Activated naive CD4-positive, alpha-beta T cell (primary cell): ENCODE measurements at regions not wholly inside any gene's neighbourhood (a gene's known extent, or its start where the extent isn't known, plus 50 kb on each side); places are given as distances from the start of the nearest gene placed in this dataset.
A peak's percentile ranks its signal among the peaks of the same experiment; 100 is the strongest.

Experiments used
- DNase-seq, 4 experiments: peaks; one replicate each; lab custom pipeline; 2025; lab: John Stamatoyannopoulos, UW

DNA sequence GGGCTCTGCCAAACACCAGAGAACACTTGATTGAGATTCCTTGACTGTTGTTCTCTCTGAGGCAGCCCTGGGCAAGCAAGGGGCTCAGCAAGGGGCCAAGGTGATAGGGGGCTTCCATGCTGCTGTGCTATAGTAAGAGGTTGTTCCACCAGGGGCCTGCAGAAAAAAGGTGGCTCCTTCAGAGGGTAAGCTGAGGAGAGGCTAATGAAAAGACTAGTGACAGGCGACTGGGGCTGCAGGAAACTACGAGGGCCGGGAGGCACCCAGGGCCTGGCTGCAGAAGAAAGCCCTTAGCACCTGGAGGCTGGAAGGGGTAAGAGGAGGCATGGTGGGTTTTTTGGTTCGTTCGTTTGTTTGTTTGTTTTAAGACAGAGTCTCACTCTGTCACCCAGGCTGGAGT, 88.0 kb upstream of the CTNNA1 start:
- no peak for DNase-seq

GRCh38 chr5:138664276-138664943, 88.8 kb upstream of the CTNNA1 start:
- DNase-seq: no peak

DNA sequence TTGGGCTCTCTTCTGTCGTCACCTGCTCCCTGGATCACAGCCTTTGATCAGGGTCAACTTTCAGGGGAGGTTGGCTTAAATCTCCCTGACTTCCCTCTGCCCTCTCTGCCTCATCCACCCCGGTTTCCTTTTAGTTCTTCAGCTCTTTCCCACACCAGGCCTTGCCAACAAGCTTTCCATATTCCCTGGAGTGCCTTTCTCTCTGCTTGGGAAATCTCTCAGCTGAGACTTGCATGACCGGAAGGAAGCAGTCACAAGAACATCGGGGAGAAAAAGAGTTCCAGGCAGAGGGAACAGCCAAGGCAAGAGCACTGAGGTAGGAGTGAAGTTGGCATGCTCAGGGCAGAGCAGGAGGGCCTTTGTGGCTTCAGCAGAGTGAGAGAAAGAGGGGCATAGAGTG, 88.4 kb upstream of the HSPA9 start:
- no peak for DNase-seq

DNA sequence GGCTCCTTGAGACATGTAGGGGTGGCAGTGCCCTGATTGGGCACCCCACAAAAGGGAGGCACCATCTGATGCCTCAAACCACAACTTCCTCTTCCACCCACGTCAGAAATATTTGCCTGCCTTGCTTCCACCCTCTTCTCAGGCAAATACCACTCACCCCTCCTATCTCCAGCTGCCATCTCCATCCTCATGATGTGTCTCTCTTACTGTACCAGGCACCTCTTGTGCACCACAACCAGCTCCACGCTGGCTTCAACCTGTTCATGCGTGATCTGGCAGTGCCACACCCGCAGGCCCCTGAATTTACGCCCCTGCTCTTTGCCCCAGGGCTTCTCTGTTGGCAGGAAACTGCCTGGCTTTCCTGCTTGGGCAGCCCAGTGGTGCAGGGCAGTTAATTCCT, 87.8 kb upstream of the HSPA9 start:
- DNase-seq: no peak

GRCh38 chr5:138662599-138662998, 87.4 kb upstream of the HSPA9 start:
- DNase-seq: peak in 1 of 4 experiments; percentile 17

DNA sequence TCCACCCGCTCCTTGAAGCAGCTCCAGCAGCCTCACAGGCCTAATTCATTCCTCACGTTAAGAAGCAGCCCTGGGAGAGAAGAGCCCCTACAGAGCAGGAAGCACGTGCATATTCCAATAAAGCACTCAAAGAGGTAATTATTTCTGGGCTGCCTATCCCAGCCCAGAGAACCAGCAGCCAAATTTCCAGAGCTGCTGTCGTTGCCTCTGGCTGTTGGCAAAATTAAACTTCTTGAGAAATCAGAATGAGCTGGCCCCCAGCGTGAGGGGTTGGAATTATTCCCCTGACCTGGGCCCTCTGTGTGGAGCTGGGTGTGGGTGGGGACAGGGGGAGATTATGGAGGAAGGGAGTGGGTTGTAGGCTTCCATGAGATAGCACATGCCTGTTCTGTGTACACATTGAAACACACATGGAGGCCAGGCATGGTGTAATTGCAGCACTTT, 86.8 kb upstream of the HSPA9 start:
- no peak for DNase-seq

- DNase-seq: no peak
Observed at GRCh38 chr5:138661291-138661960, 86.2 kb upstream of the HSPA9 start.

- DNase-seq: no peak
Observed at GRCh38 chr5:138660051-138660572, 84.9 kb upstream of the HSPA9 start.

DNA sequence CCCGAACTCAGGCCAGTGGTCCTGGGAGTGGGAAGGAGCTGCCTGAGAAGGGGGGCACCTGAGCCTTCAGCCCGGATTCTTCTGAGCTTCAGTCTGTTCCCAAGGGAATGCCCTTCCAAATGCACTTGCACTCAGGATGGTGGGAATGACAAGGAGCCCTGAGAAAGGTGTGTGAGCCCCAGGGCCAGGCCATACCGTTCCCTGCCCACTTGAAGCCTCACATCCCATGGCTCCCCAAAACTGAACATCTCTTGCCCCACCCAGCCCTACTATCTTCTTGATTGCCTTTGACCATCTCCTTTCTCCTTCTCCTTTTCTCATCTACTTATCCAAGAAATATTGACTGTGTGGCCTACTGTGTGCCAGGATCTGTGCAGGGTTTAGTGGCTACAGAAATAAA, 84.4 kb upstream of the HSPA9 start:
- DNase-seq: no peak

DNA sequence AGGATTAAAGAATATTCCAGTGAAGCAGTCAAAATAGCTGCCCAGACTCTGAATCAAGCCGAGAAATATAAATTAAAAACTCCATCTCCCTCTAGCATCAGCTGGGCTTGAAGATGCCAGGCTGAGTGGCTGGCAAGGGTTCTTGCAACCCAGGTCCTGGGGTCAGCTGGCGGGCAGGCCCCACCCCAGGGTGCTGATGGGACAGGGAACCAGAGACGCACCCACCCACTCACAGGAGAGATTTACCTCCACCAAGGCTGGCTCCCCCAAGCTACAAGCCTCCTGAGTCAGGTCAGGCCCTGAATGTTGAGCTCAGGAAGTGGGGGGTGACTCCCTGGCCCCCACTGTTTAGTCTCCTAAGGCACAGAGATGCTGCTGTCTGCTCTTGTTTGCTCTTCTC, 83.9 kb upstream of the HSPA9 start:
- DNase-seq: no peak

- no peak for DNase-seq
Observed at GRCh38 chr5:138658676-138659075, 83.5 kb upstream of the HSPA9 start.

DNA sequence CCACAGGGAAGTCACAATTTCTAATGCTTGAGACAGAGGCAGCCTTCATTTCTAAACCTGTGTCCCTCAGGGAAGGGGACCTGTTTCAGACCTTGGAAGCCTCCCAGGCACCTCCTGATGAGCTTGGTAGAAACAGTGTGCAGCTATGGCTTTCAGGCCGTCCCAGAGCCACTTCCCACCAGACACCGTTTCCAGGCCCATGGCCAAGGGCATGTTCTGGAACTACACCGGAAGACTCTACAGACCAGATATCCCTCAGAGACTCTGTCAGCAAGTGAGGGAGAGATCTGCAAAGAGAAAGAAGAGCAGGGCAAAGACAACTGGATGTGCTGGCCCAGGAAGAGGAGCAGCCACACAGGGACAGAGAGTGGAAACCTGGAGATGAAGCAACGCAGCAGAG, 82.2 kb upstream of the HSPA9 start:
- no peak for DNase-seq

DNA sequence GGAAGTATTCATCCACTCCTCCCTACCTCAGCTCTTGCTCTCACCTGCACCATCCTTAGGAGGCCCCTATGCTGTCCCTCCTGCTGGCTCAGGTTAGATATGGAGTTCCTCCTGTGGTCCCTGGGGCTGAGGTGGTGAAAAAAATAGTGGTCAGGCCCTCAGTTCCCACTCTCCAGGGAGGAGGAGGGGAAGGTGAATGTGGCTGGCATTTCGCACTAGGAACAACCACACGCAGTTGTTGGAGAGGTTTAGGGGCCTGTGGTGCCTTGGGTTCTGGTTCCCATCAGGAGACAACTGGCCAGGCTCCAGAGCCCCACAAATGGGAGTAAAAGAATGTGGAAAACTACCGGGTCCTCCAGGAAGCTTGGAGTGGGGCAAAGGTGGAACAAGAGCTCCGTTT, 81.7 kb upstream of the HSPA9 start:
- DNase-seq: no peak

DNA sequence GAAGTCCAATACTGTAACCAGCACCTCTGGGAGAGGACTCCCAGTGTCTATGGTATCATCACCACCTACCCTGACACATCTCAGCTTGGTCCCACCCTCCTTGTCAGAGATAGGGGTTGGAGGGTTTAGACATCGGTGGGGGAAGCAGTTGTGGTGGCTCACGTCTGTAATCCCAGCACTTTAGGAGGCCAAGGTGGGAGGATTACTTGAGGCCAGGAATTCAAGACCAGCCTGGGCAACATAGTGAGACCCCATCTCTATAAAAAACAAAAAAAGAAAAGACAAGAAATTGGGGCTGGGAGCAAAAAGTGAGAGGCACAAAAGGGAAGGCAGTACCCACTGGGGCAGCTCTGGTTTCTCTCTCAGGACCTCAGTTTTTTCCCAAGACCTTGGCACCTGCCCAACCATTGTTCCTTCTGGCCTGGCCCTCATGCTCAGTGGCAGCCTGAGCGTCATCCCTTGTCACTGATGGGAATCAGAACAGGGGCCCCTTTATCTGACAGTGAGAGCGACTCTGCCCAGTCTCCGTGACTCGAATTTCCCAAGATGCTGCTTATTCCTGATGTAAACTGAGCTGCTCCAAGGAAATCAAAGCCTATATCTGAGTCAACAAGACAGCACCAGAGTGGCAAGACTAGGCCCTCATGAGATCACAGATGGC, 80.5 kb upstream of the HSPA9 start:
- no peak for DNase-seq

DNA sequence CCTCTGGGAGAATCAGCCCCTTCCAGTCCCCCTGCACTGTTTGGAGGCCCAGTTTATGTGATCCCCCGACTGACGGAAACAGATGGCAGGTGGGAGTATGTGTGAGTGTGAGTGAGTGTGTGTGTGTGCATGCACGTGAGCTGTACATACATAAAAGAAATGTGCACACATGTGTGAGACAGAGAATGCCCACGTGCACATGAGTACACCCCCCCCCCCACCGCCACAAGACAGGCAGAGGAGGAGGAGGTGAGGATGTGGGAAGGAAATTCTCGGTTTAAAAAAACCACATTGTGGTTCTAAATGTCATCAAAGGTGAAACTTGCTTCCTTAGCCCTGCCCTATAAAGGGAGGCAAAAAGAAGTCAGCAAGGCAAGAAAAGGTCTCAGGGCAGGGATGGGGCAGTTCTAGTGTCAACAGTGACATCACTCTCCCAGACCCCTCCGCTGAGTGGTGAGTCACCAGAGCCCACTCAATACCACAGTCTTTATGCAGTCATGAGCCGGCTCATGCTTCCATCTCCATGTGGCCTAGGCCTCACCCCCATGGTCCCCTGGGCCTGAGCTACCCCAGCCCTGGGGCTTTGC, 79.2 kb upstream of the HSPA9 start:
- peak; percentile 7 to 42 (median 24) for DNase-seq

- DNase-seq: no peak
Observed at GRCh38 chr5:138653502-138653901, 78.3 kb upstream of the HSPA9 start.

DNA sequence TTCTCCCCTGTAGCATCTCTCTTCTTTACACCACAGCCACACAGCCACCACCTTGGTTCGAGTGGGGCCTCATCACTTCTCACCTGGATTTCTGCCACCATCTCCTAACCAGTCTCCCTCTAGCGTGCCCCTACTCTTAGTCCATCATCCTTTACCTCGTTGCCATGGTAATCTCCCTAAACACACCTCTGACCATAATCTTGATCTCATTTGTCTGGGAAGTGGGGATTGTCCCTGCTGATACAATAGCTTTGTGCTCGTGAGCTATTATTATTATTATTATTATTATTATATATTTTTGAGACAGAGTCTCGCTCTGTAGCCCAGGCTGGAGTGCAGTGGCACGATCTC, 76.5 kb upstream of the HSPA9 start:
- no peak for DNase-seq

GRCh38 chr5:138651058-138651766, 76.0 kb upstream of the HSPA9 start:
- DNase-seq: no peak

GRCh38 chr5:138650196-138650595, 75.0 kb upstream of the HSPA9 start:
- DNase-seq: no peak

DNA sequence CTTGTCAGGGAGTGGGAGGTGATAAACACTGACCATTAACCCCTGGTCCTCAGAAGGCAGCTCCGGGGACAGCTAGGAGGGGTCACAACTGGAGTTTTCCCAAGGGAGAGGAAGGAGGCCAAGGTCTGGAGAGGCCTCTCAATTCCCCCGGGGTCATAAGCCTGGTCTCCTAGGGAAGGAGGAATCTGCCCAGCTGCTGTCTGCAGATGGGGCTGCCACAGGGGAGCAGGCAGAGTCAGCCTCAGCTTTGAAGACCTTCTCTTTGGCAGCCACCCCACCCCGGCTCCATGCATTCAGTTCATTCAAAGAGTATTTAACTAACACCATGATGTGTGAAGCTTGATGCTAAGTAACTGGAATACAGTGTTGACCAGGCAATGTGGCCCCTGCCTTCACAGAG, 74.6 kb upstream of the HSPA9 start:
- DNase-seq: no peak

DNA sequence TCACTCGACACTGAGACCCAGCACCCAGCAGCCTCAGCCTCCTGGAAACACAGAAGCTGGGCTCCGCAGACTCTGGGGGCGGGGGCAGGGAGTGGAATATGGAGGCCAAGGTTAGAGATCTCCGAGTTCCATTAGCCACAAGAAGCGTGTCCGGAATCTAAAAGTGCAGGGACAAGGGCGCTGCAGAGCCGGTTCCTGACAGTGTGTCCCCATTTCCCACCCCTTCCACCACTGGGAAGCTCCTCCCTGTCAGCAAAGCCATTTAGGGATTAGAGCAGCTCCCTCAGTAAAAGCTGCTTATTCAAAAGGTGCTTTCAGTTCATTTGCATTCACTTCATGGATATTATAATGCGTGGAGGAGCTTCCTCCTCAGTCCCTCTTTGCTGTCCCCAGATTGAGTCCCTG, 74.1 kb upstream of the HSPA9 start:
- no peak for DNase-seq

DNA sequence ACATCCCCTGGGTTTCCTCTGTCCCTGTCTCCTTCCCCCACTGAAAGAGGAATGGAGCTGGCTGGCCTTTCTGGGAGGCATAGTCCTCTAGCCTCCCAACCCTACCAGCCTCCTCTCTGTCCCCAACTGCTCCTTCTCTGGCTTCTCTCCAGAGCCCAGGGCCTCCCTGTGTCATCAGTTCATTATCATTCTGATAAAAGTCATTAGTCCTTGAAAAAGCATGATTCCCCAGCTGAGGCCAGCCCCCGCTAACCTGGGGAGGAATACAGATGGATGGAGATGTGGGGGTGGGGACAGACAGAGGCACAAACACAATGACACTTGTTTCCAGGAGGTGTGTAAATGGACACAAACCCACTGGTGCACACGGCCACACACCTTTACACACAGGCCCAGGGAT, 73.6 kb upstream of the HSPA9 start:
- DNase-seq: no peak
